Fibroblast of skin of left biceps (primary cell): ENCODE measurements at regions not wholly inside any gene's neighbourhood (a gene's known extent, or its start where the extent isn't known, plus 50 kb on each side); places are given as distances from the start of the nearest gene placed in this dataset.
"Not testable (repeated sequence)": the region's sequence is repeated elsewhere in the genome, so short reads cannot be mapped to it uniquely, and the experiment has no call there.

Experiments
- DNase-seq, 2 experiments: peaks; one replicate each; pipeline ENCODE4 v3.0.0-alpha.2; 2013; ENCODE audit warnings: low read depth in 2 of 2

- DNase-seq: no peak
These were observed 1194.5 kb downstream of the PLA2G4A start for GRCh38 chr1:188023206-188023605.

DNA sequence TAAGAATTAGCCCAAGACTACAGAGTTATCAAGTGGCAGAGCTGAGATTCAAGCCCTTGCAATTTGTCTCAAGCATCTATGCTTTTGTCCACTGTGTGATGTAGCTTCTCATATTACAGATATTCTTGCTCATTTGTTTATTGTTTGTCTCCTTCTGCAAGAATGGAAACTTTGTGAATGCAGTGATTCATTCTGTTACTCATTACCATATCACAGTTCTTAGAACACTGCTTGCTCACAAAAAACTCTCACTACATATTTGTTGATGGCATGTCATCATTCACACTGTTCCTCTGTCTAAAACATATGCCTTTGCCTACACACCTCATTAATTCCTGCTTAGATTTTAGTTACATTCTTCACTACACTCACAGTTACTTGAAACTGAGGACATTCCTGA is 1198.9 kb downstream of the PLA2G4A start:
- DNase-seq: peak; percentile 35 to 55

GRCh38 chr1:188037572-188037971 is 1208.8 kb downstream of the PLA2G4A start:
- DNase-seq: not testable (repeated sequence)

GRCh38 chr1:188043536-188044245 is 1214.9 kb downstream of the PLA2G4A start:
- DNase-seq: no peak

DNA sequence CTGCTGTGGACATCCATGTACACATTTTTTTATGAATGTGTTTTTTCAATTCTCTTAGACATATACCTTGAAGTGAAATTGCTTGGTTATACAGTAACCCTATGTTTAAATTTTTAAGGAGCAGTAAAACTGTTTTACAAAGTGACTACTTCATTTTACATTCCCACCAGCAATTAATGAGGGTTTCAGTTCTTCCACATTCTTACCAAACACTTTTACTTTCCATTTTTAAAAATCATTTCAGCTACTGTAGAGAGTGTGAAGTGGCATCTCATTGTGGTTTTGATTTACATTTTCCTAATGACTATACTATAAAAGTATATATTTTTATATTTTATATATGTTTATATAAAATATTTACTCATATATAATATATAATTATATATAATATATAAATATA is 1221.5 kb downstream of the PLA2G4A start:
- no peak for DNase-seq

GRCh38 chr1:188056011-188056410 is 1227.3 kb downstream of the PLA2G4A start:
- no peak for DNase-seq

DNA sequence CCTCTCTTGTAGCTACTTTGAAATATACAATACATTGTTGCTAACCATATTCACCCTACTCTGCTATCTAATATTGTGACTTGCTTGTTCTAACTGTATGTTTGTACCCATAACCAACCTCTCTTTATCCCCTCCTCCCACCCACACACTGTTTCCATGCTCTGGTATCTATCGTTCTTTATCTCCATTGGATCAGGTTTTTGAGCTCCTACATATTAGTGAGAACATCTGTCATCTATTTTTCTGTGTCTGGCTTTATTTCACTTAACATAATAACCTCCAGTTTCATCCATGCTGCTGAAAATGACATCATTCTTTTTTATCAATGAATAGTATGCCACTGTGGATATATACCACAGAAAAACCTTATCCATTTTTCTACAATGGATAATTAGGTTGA is 1230.1 kb downstream of the PLA2G4A start:
- DNase-seq: no peak

DNA sequence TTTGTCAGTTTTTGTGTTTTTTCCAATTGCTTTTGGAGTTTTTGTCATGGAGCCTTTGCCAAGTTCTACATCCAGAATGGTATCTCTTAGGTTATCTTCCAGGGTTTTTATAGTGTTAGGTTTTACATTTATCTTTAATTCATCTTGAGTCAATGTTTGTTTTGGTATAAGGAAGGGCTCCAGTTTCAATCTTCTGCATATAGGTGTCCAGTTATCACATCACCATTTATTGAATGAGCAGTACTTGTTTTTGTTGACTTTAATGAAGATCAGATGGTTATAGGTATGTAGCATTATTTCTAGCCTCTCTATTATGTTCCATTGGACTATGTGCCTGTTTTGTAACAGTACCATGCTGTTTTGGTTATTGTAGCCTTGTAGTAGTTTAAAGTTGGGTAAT is 1233.1 kb downstream of the PLA2G4A start:
- DNase-seq: no peak

DNA sequence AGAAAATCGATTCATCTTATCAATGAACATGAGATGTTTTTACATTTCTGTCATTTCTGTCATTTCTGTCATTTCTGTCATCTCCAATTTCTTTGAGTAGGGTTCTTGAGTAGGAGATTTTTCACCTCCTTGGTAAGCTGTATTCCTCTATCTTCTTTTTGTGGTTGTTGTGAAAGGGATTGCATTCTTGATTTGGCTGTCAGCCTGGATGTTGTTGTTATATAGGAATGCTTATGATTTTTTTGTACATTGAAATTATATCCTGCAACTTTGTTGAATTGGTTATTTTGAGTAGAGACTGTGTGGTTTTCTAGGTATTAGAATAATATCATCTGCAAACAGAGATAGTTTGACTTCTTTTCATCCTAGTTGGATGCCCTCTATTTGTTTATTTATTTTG is 1233.7 kb downstream of the PLA2G4A start:
- DNase-seq: no peak

DNA sequence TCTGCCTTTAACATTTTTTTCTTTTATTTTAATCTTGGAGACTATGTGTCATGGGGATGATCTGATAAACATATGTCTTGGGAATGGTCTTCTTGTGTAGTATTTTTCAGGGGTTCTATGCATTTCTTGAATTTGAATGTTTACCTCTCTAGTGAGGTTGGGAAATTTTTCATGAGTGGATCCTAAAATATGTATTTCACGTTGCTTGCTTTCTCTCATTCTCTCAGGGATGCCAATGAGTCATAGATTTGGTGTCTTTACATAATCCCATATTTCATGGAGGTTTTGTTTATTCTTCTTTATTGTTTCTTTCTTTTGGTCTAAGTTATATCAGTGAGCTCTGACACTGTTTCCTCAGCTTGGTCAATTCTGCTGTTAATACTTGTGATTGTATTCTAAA is 1237.2 kb downstream of the PLA2G4A start:
- DNase-seq: no peak

DNA sequence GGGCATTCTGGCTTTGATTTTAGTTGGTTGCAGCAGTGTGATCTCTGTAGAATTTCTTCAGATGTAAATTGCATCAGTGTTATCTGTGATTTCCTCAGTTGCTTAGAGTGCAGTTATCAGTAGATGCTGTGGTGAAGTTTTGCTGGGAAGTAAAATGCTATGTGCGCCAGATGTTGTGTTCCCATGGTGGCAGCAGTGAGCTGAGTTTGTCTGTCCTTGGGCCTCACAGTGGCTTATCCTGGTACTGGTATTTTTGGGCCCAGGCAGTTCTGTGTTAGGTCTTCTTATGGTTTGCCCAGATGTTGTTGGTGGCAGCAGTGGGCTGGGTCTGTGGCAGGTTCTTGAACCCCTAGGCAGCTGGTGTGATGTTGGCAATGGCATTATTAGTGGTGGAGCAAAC is 1242.1 kb downstream of the PLA2G4A start:
- DNase-seq: no peak

DNA sequence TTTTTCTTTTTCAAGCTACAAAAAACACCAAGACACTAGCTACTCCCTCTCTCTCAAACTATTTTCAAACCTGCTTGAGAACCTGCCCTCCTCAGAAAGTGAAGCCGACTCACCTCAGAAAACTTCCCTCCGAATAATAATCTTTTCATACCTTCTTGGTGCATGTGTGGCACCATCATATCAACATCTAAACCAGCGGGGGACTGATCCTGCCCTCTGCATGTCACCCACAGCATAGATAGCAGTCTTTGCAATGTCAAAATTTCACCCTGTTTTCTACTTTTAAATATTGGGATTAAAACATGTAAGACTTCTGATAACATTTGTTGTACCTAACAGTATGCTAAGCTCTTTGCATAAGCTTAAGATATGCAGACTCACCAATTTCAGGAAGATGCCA is 1260.3 kb downstream of the PLA2G4A start:
- no peak for DNase-seq

DNA sequence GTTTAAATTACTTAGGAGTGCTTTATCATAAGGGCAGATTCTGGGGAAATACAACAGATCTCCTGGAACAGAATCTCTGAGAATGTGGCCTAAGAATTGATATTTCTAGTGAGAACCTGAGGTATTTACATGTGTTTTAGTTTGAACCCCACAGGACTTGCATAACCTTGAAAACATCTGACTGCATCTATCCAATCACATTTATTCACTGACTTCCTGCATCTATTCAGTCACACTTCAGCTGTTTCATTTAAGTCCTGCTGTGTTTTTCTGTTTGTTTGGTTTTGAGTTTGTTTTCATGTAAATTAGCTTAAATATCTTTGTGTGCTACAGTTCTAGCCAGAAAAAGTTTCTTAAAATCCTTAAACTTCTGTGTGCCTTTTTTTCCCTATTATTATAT is 1260.7 kb downstream of the PLA2G4A start:
- DNase-seq: no peak

DNA sequence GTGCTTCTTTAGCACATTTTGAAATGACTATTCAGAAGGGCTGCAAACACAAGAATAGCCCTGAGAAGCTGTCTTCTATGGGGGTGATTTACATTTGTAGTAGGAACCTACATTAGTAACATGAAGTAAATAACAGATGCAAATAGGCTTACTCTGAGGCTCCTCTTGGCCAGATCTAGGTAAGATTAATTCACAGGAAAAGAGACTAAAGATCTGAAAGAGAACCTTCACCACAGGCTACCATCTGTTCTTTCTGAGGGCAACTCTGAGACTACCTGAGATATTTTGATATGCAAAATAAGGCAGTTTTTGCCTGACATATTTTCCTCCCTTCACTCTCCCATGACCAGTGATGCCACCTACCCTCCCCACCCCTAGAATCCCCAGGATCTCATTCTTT is 1267.8 kb downstream of the PLA2G4A start:
- no peak for DNase-seq

- DNase-seq: no peak
These were observed 1288.7 kb downstream of the PLA2G4A start for GRCh38 chr1:188117436-188117835.

DNA sequence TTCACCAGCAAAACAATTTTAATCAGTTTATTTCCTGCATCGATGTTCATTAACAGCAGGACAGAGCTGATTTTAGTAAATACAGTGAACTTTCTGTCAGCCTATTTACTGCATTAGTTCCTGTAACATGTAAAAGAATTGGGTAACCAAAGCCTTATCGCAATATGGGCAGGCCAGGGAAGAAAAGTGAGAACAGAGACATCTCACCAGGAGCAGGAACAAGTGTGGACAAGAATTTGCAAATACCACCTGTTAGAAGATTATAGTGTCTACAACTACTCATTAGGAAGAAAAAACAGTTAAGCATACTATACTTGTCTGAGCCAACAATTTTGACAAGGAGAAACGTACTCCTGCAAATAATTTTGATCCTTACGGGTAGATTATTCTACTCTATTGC is 1293.9 kb downstream of the PLA2G4A start:
- DNase-seq: no peak

- no peak for DNase-seq
These were observed 1298.8 kb downstream of the PLA2G4A start for GRCh38 chr1:188127507-188127906.

DNA sequence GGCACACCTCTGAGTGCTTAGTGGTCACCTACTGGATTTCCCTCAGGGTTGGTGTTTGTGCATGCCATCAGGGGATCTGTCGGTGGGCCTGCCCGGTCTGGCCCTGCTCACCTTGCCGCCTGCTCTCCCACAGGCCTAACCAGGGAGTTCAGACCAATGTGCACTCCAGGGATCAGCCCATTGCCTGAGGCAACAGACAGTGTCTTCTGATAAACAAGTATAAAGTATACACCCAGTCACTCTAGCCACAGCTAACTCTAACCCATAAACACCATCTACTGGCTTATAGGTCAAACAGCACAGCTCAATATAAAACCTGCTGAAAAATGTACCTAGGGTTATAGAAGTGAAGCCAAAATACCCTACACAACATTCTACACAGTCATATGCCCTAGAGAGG is 1300.0 kb downstream of the PLA2G4A start:
- no peak for DNase-seq

DNA sequence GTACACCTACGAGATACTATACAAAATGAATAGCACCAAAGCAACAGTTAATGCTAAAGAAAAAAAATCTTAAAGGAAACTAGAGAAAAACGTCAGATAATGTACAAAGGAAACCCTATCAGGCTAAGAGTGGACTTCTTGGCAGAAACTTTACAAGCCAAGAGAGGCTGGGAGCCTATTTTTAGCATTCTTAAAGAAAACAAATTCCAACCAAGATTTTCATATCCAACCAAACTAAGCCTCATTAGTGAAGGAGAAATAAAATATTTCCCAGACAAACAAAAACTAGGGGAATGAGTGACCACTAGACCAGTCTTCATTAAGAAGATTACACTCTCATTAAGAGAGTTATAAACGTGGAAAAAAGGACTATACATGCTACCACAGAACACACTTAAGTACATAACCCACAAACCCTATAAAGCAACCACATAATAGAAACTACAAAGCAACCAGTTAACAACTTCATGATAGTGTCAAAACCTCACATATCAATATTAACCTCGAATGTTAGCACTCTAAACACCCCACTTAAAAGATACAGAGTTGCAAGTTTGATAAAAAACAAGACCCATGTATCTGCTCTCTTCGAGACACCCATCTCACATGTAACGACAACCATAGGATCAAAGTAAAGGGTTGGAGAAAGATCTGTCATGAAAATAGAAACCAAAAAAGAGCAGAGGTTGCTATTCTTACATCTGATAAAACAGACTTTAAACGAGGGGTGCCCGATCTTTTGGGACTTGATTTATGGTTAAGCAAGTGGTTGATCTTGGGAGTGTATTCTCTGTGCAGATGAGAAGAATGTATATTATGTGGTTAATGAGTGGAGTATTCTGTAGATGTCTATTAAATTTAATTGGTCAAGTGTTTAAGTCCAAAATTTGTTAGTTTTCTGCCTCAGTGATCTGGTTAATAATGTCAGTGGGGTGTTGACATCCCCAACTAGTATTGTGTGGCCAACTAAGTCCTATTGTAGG is 1301.4 kb downstream of the PLA2G4A start:
- DNase-seq: no peak

DNA sequence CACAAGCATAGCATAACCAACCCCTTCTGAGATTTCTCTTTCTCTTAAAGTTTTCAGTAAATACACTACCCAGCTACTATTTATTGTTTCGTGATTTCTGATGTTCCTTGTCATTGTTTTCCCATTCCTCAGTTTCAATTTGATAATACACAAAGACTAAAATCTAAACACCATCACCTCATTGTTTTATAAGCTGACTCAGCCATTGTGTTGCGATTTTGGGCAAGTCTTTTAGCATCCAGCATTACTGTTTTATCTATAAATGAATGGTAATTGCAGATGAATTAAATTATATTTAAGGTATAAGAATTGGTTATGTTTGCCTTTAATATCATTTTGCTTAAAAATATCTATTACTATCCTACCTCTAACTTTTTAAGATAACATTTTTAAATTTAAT is 1308.5 kb downstream of the PLA2G4A start:
- DNase-seq: no peak

DNA sequence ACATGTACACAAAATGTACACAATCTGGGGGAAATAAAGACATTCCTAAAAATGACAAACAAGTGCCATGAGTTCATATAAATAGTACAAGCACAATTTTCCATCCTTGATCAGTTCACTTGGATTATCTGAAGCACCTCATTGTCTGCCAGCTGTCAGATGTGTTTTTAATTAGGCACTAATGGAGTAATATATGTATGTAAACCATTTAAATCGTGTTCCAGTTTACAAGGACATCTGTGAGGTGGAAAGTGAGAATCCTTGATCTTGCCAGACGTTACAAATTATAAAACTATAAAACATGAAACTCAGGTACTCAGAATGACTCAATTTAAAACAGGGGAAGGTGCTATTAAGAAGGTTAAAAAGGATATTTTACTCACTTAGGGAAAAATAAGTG is 1312.2 kb downstream of the PLA2G4A start:
- DNase-seq: no peak

DNA sequence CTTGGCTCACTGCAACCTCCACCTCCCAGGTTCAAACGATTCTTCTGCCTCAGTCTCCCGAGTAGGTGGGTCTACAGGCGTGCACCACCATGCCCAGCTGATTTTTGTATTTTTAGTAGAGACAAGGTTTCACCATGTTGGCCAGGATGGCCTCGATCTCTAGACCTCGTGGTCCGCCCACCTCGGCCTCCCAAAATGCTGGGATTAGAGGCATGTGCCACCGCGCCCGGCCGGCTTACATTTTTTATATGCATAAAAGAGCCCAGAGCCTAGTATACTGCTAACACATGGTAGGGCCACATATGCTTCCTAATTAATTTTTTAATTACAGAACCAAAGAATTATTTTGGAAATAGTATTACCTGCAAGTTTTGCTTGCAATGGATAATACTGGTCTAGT is 1325.4 kb downstream of the PLA2G4A start:
- no peak for DNase-seq

DNA sequence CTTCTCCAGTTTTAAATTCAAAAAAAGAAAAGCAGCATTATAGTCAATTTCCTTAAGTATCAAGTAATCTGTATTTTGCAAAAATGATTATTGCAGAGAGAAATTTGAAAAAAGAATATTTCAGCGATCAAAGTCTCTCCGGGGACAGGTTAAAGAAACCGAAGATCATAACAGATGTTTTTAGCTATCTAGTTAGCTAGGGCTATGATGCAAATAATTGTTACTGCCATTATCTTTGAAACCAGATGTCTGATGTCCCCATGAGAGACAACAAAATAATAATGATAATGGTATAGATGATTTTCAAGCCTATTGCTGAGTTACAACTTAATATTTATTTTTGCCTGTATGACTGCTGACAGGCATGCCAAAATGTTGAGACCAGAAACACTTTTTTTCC is 1326.0 kb downstream of the PLA2G4A start:
- no peak for DNase-seq
